SK-N-SH treated with all-trans-retinoic acid at 6 μM for 48 hours (cell line): ENCODE measurements at regions not wholly inside any gene's neighbourhood (a gene's known extent, or its start where the extent isn't known, plus 50 kb on each side); places are given as distances from the start of the nearest gene placed in this dataset.

Experiments used
- ATAC-seq: fragments of 200-7000 bp; cut with Tn5 transposase; 3 replicates; pipeline ENCODE4 v1.9.1; 2020; ENCODE audit warnings: mild to moderate bottlenecking, moderate library complexity
- ARNTL ChIP-seq: fragments of 450-650 bp; formaldehyde crosslinking; IDR thresholded peaks from 2 replicates; pipeline ENCODE4 v1.5.0; 2020; ENCODE audit warnings: low read depth, mild to moderate bottlenecking, moderate library complexity, borderline replicate concordance
- CREB5 ChIP-seq: fragments of 250-450 bp; sonication (Bioruptor Pico); IDR thresholded peaks from 2 replicates; pipeline ENCODE4 v1.5.1; 2020; ENCODE audit warnings: low read depth, mild to moderate bottlenecking, moderate library complexity
- CSDC2 ChIP-seq: fragments of 250-450 bp; sonication (Bioruptor Pico); IDR thresholded peaks from 2 replicates; pipeline ENCODE4 v1.5.0; 2020; ENCODE audit warnings: mild to moderate bottlenecking, moderate library complexity
- CSRNP3 ChIP-seq: fragments of 250-450 bp; sonication (Bioruptor Pico); IDR thresholded peaks from 2 replicates; pipeline ENCODE4 v1.5.1; 2021; ENCODE audit warnings: mild to moderate bottlenecking, moderate library complexity
- ESRRG ChIP-seq: fragments of 250-450 bp; sonication (Bioruptor Pico); IDR thresholded peaks from 2 replicates; pipeline ENCODE4 v1.6.1; 2021; ENCODE audit warnings: mild to moderate bottlenecking
- GLIS3 ChIP-seq: fragments of 250-450 bp; sonication (Bioruptor Pico); IDR thresholded peaks from 2 replicates; pipeline ENCODE4 v1.5.0; 2020; ENCODE audit warnings: mild to moderate bottlenecking, moderate library complexity
- ISL1 ChIP-seq: fragments of 250-450 bp; sonication (Bioruptor Pico); IDR thresholded peaks from 2 replicates; pipeline ENCODE4 v2.1.2; 2022; ENCODE audit warnings: mild to moderate bottlenecking, moderate library complexity
- OSR1 ChIP-seq: fragments of 250-450 bp; sonication (Bioruptor Pico); IDR thresholded peaks from 2 replicates; pipeline ENCODE4 v1.8.0; 2022; ENCODE audit warnings: moderate library complexity, mild to moderate bottlenecking, inconsistent platforms
- RARB ChIP-seq: fragments of 250-450 bp; sonication (Bioruptor Pico); IDR thresholded peaks from 2 replicates; pipeline ENCODE4 v1.8.0; 2021; ENCODE audit warnings: mild to moderate bottlenecking, moderate library complexity
- SNAI2 ChIP-seq: fragments of 250-450 bp; sonication (Bioruptor Pico); IDR thresholded peaks from 2 replicates; pipeline ENCODE4 v1.5.0; 2020; ENCODE audit warnings: mild to moderate bottlenecking, moderate library complexity
- TCF4 ChIP-seq: fragments of 250-450 bp; sonication (Bioruptor Pico); IDR thresholded peaks from 2 replicates; pipeline ENCODE4 v1.8.0; 2021; ENCODE audit warnings: mild to moderate bottlenecking, moderate library complexity, borderline replicate concordance
- TOX ChIP-seq: fragments of 250-450 bp; sonication (Bioruptor Pico); IDR thresholded peaks from 2 replicates; pipeline ENCODE4 v1.8.0; 2021; ENCODE audit warnings: mild to moderate bottlenecking, moderate library complexity, borderline replicate concordance
- TSHZ2 ChIP-seq: fragments of 250-450 bp; sonication (Bioruptor Pico); IDR thresholded peaks from 2 replicates; pipeline ENCODE4 v1.5.0; 2020; ENCODE audit warnings: mild to moderate bottlenecking, moderate library complexity
- ZC3H10 ChIP-seq: fragments of 250-450 bp; sonication (Bioruptor Pico); IDR thresholded peaks from 2 replicates; pipeline ENCODE4 v1.5.1; 2021; ENCODE audit warnings: mild to moderate bottlenecking, moderate library complexity
- ZFP3 ChIP-seq: fragments of 250-450 bp; sonication (Bioruptor Pico); IDR thresholded peaks from 2 replicates; pipeline ENCODE4 v1.5.0; 2020; ENCODE audit warnings: mild to moderate bottlenecking, moderate library complexity
- ZNF70 ChIP-seq: fragments of 450-650 bp; formaldehyde crosslinking; IDR thresholded peaks from 2 replicates; pipeline ENCODE4 v1.5.0; 2020; ENCODE audit warnings: mild to moderate bottlenecking, moderate library complexity
- TF ChIP-seq, protein P1 (sequence below): fragments of 250-450 bp; sonication (Bioruptor Pico); IDR thresholded peaks from 2 replicates; pipeline ENCODE4 v1.8.0; 2020; ENCODE audit warnings: mild to moderate bottlenecking, moderate library complexity, borderline replicate concordance
- TF ChIP-seq, protein P2 (sequence below): fragments of 250-450 bp; sonication (Bioruptor Pico); IDR thresholded peaks from 2 replicates; pipeline ENCODE4 v1.8.0; 2021; ENCODE audit warnings: low read depth, mild to moderate bottlenecking, moderate library complexity, borderline replicate concordance

DNA sequence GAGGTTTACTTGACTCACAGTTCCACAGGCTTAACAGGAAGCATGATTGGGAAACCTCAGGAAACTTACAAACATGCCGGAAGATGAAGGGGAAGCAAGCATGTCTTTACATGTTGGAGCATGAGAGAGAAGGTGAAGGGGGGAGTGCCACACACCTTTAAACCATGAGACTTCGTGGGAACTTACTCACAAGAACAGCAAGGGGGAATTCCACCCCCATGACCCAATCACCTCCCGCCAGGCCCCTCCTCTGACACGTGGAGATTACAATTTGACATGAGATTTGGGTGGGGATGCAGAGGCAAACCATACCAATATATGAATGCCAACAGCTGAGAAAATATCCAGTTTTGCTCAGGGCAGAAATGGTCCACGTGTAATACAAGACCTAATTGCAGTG, 518.6 kb downstream of the VRK1 start:
- ATAC-seq, result no peak
- TF ChIP-seq, protein P1, sequence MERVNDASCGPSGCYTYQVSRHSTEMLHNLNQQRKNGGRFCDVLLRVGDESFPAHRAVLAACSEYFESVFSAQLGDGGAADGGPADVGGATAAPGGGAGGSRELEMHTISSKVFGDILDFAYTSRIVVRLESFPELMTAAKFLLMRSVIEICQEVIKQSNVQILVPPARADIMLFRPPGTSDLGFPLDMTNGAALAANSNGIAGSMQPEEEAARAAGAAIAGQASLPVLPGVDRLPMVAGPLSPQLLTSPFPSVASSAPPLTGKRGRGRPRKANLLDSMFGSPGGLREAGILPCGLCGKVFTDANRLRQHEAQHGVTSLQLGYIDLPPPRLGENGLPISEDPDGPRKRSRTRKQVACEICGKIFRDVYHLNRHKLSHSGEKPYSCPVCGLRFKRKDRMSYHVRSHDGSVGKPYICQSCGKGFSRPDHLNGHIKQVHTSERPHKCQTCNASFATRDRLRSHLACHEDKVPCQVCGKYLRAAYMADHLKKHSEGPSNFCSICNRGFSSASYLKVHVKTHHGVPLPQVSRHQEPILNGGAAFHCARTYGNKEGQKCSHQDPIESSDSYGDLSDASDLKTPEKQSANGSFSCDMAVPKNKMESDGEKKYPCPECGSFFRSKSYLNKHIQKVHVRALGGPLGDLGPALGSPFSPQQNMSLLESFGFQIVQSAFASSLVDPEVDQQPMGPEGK (CRISPR knock-in tag), result no peak
- TF ChIP-seq, protein P2, sequence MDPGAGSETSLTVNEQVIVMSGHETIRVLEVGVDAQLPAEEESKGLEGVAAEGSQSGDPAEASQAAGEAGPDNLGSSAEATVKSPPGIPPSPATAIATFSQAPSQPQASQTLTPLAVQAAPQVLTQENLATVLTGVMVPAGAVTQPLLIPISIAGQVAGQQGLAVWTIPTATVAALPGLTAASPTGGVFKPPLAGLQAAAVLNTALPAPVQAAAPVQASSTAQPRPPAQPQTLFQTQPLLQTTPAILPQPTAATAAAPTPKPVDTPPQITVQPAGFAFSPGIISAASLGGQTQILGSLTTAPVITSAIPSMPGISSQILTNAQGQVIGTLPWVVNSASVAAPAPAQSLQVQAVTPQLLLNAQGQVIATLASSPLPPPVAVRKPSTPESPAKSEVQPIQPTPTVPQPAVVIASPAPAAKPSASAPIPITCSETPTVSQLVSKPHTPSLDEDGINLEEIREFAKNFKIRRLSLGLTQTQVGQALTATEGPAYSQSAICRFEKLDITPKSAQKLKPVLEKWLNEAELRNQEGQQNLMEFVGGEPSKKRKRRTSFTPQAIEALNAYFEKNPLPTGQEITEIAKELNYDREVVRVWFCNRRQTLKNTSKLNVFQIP (CRISPR knock-in tag), result no peak
- no peak for TF ChIP-seq TOX (CRISPR knock-in tag)
- TF ChIP-seq CSRNP3, result no peak
- no peak for TF ChIP-seq TCF4 (CRISPR knock-in tag)
- no peak for TF ChIP-seq RARB
- no peak for TF ChIP-seq ISL1 (CRISPR knock-in tag)
- no peak for TF ChIP-seq ZFP3 (CRISPR knock-in tag)

GRCh38 chr14:97318380-97318779, 521.2 kb downstream of the VRK1 start:
- no peak for ATAC-seq
- TF ChIP-seq TCF4 (CRISPR knock-in tag) (no peak), GLIS3 (CRISPR knock-in tag) (no peak), TSHZ2 (CRISPR knock-in tag) (no peak), ISL1 (CRISPR knock-in tag) (no peak), ESRRG (no peak), SNAI2 (no peak), CREB5 (CRISPR knock-in tag) (no peak), ZFP3 (CRISPR knock-in tag) (no peak), RARB (no peak), TOX (CRISPR knock-in tag) (no peak), OSR1 (CRISPR knock-in tag) (no peak), CSDC2 (CRISPR knock-in tag) (no peak), CSRNP3 (no peak), ZNF70 (no peak), ARNTL (no peak)

DNA sequence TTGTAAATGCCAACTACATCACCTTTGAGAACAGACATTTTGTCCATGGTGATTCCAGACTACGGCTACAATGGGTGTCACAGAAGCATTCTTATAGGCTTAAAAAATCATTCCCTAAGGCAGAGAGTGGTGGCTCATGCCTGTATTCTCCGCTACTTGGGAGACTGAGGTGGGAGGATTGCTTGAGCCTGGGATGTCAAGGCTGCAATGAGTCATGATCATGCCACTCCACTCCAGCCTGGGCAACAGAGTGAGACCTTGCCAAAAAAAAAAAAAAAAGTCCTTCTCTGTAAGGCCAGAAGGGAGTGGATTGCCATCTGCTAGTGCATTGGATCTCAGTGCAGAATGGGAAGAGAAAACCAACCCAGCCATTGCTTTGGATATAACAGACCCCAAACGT, 522.5 kb downstream of the VRK1 start:
- no peak for ATAC-seq

More for the DNA sequence above, 522.5 kb downstream of the VRK1 start:
- TF ChIP-seq GLIS3 (CRISPR knock-in tag) (no peak), ARNTL (no peak), ZC3H10 (no peak), CREB5 (CRISPR knock-in tag) (no peak), CSDC2 (CRISPR knock-in tag) (no peak)
- TF ChIP-seq, protein P1 (CRISPR knock-in tag), result no peak
- TF ChIP-seq, protein P2 (CRISPR knock-in tag), result no peak
